HCT116 (cell line): ENCODE measurements at regions not wholly inside any gene's neighbourhood (a gene's known extent, or its start where the extent isn't known, plus 50 kb on each side); places are given as distances from the start of the nearest gene placed in this dataset.

Experiments
- ATAC-seq: fragments of 200-7000 bp; cut with Tn5 transposase; 2 replicates; pipeline ENCODE4 v1.9.1; 2020; ENCODE audit warnings: mild to moderate bottlenecking, moderate library complexity
- BruUV-seq: library from RNA; stranded (reverse); fragments of 400-500 nt; replicated peaks from 2 replicates; lab custom pipeline; 2021; lab: Mats Ljungman, UMichigan
- CTCF ChIA-PET: fragments of 300-600 bp; sonication (Branson Sonifier 250); formaldehyde crosslinking; loops from one replicate; lab custom pipeline; 2021; ENCODE audit warnings: antibody characterized with exemption; lab: Charles Lee
- POLR2A ChIA-PET: fragments of 300-600, 350-600 bp; sonication (Branson Sonifier 250); formaldehyde crosslinking; loops from one replicate; lab custom pipeline; 2021; ENCODE audit warnings: antibody characterized with exemption; lab: Charles Lee
- RAD21 ChIA-PET, 2 experiments: fragments of 300-600 bp; sonication (Branson Sonifier 250); formaldehyde crosslinking; loops; one replicate each; lab custom pipeline; 2023; ENCODE audit warnings: low total read pairs in 2 of 2; ENCODE audit not compliant: uncharacterized antibody in 2 of 2, unreplicated experiment in 2 of 2, low non-redundant PET in 1 of 2; lab: Charles Lee
- DNase-seq: peaks from one replicate; pipeline ENCODE4 v3.0.0-alpha.2; 2010; ENCODE audit warnings: low read depth, low spot score
- H2AFZ ChIP-seq: fragments of 200-600 bp; shearing (Covaris generic), sonication (generic); 2 replicates; pipeline ENCODE4 v1.6.1; 2017; ENCODE audit warnings: low read depth, mixed run types, mixed read lengths, antibody characterized with exemption, low read length; ENCODE audit not compliant: poor library complexity, severe bottlenecking
- H3K27ac ChIP-seq: 2 replicates; pipeline ENCODE4 v1.5.1; 2012; ENCODE audit warnings: low read depth, low read length
- H3K27me3 ChIP-seq: fragments of 200-600 bp; sonication (generic); 2 replicates; pipeline ENCODE4 v1.6.1; 2016; ENCODE audit warnings: mixed run types, low read length, mixed read lengths; ENCODE audit not compliant: insufficient read depth
- H3K36me3 ChIP-seq, 2 experiments: fragments of 200-500 bp in 1 of 2; fragments of 200-600 bp in 1 of 2; sonication (Bioruptor generic) in 1 of 2; sonication (generic) in 1 of 2; 2 replicates each; pipeline versions ENCODE4 v1.5.1 to v1.6.1; 2014 to 2016; ENCODE audit warnings: low read length in 2 of 2, inconsistent platforms in 1 of 2, mixed read lengths in 1 of 2, mixed run types in 1 of 2; ENCODE audit not compliant: insufficient read depth in 2 of 2, control insufficient read depth in 1 of 2
- H3K4me1 ChIP-seq, 2 experiments: fragments of 200-600 bp in 1 of 2; sonication (generic) in 1 of 2; 2 replicates each; pipeline versions ENCODE4 v1.5.1 to v1.6.1; 2012 to 2017; ENCODE audit warnings: low read length in 2 of 2, inconsistent platforms in 1 of 2, mild to moderate bottlenecking in 1 of 2, mixed read lengths in 1 of 2, mixed run types in 1 of 2, moderate library complexity in 1 of 2; ENCODE audit not compliant: insufficient read depth in 2 of 2, control insufficient read depth in 1 of 2
- H3K4me2 ChIP-seq: fragments of 200-600 bp; sonication (generic); 2 replicates; pipeline ENCODE4 v1.6.1; 2017; ENCODE audit warnings: mixed run types, low read length, mixed read lengths
- H3K4me3 ChIP-seq, 2 experiments: fragments of 200-600 bp in 1 of 2; sonication (generic) in 1 of 2; replicated peaks in 1 of 2; 2 replicates each; pipeline ENCODE4 v1.5.1; 2011 to 2016; ENCODE audit warnings: low read length in 2 of 2, control low read depth in 1 of 2, low read depth in 1 of 2, mild to moderate bottlenecking in 1 of 2, mixed read lengths in 1 of 2, mixed run types in 1 of 2
- H3K79me2 ChIP-seq: fragments of 200-600 bp; sonication (generic); 2 replicates; pipeline ENCODE4 v1.6.1; 2017; ENCODE audit warnings: mild to moderate bottlenecking, mixed run types, low read length, moderate library complexity, mixed read lengths; ENCODE audit not compliant: insufficient read depth
- H3K9ac ChIP-seq: fragments of 200-600 bp; sonication (generic); 2 replicates; pipeline ENCODE4 v1.6.1; 2016; ENCODE audit warnings: low read length, mixed read lengths
- H3K9me2 ChIP-seq: fragments of 200-600 bp; sonication (generic), shearing (Covaris generic); 2 replicates; pipeline ENCODE4 v1.6.1; 2017; ENCODE audit warnings: mixed run types, mild to moderate bottlenecking, moderate library complexity; ENCODE audit not compliant: insufficient read depth
- H3K9me3 ChIP-seq, 2 experiments: fragments of 200-500 bp in 1 of 2; fragments of 200-600 bp in 1 of 2; sonication (Bioruptor generic) in 1 of 2; sonication (generic) in 1 of 2; 2 replicates each; pipeline ENCODE4 v1.6.1; 2014 to 2017; ENCODE audit warnings: low read length in 2 of 2, mixed read lengths in 2 of 2, inconsistent platforms in 1 of 2, low read depth in 1 of 2, mild to moderate bottlenecking in 1 of 2, mixed run types in 1 of 2, moderate library complexity in 1 of 2; ENCODE audit not compliant: control insufficient read depth in 1 of 2, insufficient read depth in 1 of 2
- H4K20me1 ChIP-seq: fragments of 200-600 bp; sonication (generic), shearing (Covaris generic); 2 replicates; pipeline ENCODE4 v1.6.1; 2017; ENCODE audit warnings: mixed run types, mild to moderate bottlenecking, moderate library complexity; ENCODE audit not compliant: insufficient read depth
- CBX3 ChIP-seq: IDR thresholded peaks from 2 replicates; pipeline ENCODE4 v1.6.1; 2012; ENCODE audit warnings: low read depth
- CEBPB ChIP-seq: IDR thresholded peaks from 2 replicates; pipeline ENCODE4 v1.6.1; 2012; ENCODE audit warnings: low read depth
- FOSL1 ChIP-seq: IDR thresholded peaks from 2 replicates; pipeline ENCODE4 v1.6.1; 2012; ENCODE audit warnings: low read depth
- JUND ChIP-seq: IDR thresholded peaks from 2 replicates; pipeline ENCODE4 v1.6.1; 2012
- POLR2A ChIP-seq: IDR thresholded peaks from 2 replicates; pipeline ENCODE4 v1.7.0; 2011; ENCODE audit warnings: borderline replicate concordance; ENCODE audit not compliant: insufficient read depth, insufficient read length; ENCODE audit errors: extremely low read depth
- POLR2AphosphoS5 ChIP-seq: IDR thresholded peaks from 2 replicates; pipeline ENCODE4 v1.6.1; 2011; ENCODE audit warnings: mild to moderate bottlenecking, low read depth, low read length, moderate library complexity
- SIN3A ChIP-seq: IDR thresholded peaks from 2 replicates; pipeline ENCODE4 v1.6.1; 2012; ENCODE audit warnings: low read depth
- TCF7L2 ChIP-seq: IDR thresholded peaks from 2 replicates; pipeline ENCODE4 v1.7.0; 2011; ENCODE audit warnings: borderline replicate concordance, inconsistent platforms; ENCODE audit not compliant: insufficient read depth, insufficient read length; ENCODE audit errors: extremely low read depth
- ZNF274 ChIP-seq: fragments of 200-500 bp; sonication (Bioruptor generic); IDR thresholded peaks from 2 replicates; pipeline ENCODE4 v1.6.1; 2014; ENCODE audit warnings: mild to moderate bottlenecking, low read depth, low read length, inconsistent platforms
- intact Hi-C: fragments of 100-400 bp; cut with micrococcal nuclease; formaldehyde crosslinking; loops from 2 replicates; pipeline ENCODE4 v1.10.0; 2022
- TF ChIP-seq, protein P1 (sequence below): IDR thresholded peaks from 2 replicates; pipeline ENCODE4 v1.6.1; 2012; ENCODE audit warnings: low read depth
- TF ChIP-seq, protein P2 (sequence below): IDR thresholded peaks from 2 replicates; pipeline ENCODE4 v1.6.1; 2012

DNA sequence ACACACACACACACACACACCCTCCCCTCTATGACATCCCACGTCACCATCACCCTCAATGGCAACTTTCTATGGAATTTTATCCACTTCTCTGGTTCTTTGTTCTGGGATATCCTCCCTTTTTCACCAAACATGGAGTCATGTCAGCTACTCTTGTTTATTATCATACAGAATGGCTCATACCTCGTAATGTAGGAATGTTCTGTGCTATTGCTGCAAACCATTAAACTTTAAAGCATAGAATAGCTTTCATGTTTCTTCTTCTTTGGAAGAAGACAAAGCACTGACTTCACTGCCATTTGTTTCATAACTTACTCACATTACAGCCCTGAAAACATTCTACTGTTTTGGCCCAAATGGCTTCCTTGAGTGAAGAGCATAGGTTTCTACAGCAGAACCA, 163.4 kb downstream of the FOXO1 start:
- Histone ChIP-seq H4K20me1 (no peaks in the 10 kb centered on the region), H3K27me3 (no peaks in the 10 kb centered on the region), H3K36me3 (no peaks in the 10 kb centered on the region), H3K4me2 (no peak overlapping the region), H3K9me3 (no peaks in the 10 kb centered on the region), H3K79me2 (no peaks in the 10 kb centered on the region), H3K9me2 (no peaks in the 10 kb centered on the region), H2AFZ (no peak overlapping the region), H3K27ac (no peak overlapping the region), H3K4me3 (no peak overlapping the region), H3K4me1 (no peaks in the 10 kb centered on the region), H3K9ac (no peak overlapping the region)
- no peak for ATAC-seq
- CTCF ChIA-PET: no interaction called here
- intact Hi-C loops: no loop called here
- TF ChIP-seq POLR2AphosphoS5: no peak
- TF ChIP-seq JUND: no peak
- POLR2A ChIA-PET: no interaction called here
- BruUV-seq: no TSS peak
- RAD21 ChIA-PET: no interaction called here
- no peak for DNase-seq

DNA sequence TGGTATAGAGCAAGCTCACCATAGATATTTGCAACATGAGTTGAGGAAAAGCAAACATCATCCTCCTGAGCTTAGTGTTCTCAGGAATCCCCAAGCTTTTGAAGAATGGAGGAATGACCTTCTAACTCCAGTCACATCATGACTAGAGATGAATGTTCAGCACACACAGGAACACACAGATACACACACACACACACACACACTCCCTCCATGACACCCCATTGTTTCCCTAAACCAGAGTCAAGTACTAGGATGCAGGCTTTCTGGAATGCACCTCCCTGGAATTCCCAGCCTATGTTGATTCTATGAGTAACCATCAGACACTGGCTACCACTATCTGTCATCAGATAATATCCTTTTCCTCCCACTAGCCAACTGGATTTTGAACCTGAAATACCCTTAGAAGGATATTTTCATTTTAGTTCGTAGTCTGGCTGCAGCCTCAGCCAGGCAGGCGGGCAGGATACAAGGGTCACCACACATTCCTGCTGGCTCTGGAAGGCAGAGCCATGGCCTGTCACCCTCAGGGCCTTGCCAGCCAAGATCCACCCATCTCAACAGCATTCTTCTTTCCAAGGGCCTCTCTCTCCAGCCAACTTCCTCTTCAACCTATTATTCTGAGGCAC, 162.4 kb downstream of the FOXO1 start:
- Histone ChIP-seq H4K20me1 (no peaks in the 10 kb centered on the region), H3K27me3 (no peaks in the 10 kb centered on the region), H3K79me2 (no peaks in the 10 kb centered on the region), H3K27ac (no peak overlapping the region), H3K4me2 (no peak overlapping the region), H3K9me3 (no peaks in the 10 kb centered on the region), H3K9ac (no peak overlapping the region), H3K9me2 (no peaks in the 10 kb centered on the region), H3K4me1 (no peaks in the 10 kb centered on the region), H3K4me3 (no peak overlapping the region), H3K36me3 (no peaks in the 10 kb centered on the region), H2AFZ (no peak overlapping the region)
- ATAC-seq (no peak), DNase-seq (no peak)
- intact Hi-C loops: no loop called here
- TF ChIP-seq, protein P1, sequence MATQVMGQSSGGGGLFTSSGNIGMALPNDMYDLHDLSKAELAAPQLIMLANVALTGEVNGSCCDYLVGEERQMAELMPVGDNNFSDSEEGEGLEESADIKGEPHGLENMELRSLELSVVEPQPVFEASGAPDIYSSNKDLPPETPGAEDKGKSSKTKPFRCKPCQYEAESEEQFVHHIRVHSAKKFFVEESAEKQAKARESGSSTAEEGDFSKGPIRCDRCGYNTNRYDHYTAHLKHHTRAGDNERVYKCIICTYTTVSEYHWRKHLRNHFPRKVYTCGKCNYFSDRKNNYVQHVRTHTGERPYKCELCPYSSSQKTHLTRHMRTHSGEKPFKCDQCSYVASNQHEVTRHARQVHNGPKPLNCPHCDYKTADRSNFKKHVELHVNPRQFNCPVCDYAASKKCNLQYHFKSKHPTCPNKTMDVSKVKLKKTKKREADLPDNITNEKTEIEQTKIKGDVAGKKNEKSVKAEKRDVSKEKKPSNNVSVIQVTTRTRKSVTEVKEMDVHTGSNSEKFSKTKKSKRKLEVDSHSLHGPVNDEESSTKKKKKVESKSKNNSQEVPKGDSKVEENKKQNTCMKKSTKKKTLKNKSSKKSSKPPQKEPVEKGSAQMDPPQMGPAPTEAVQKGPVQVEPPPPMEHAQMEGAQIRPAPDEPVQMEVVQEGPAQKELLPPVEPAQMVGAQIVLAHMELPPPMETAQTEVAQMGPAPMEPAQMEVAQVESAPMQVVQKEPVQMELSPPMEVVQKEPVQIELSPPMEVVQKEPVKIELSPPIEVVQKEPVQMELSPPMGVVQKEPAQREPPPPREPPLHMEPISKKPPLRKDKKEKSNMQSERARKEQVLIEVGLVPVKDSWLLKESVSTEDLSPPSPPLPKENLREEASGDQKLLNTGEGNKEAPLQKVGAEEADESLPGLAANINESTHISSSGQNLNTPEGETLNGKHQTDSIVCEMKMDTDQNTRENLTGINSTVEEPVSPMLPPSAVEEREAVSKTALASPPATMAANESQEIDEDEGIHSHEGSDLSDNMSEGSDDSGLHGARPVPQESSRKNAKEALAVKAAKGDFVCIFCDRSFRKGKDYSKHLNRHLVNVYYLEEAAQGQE: no peak
- TF ChIP-seq ZNF274 (no peak), JUND (no peak), TCF7L2 (no peak), FOSL1 (no peak), CBX3 (no peak), SIN3A (no peak), POLR2A (no peak), CEBPB (no peak), POLR2AphosphoS5 (no peak)
- TF ChIP-seq, protein P2, sequence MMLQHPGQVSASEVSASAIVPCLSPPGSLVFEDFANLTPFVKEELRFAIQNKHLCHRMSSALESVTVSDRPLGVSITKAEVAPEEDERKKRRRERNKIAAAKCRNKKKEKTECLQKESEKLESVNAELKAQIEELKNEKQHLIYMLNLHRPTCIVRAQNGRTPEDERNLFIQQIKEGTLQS: no peak
- RAD21 ChIA-PET: no interaction called here
- CTCF ChIA-PET: no interaction called here
- POLR2A ChIA-PET: interaction anchor here (0.6 kb wide), 1 partner anchor 99 kb away, joined by 3 read pairs; no protein-coding TSS in a partner anchor
- BruUV-seq: no TSS peak
